SK-N-SH treated with all-trans-retinoic acid at 6 μM for 48 hours (cell line): ENCODE measurements at regions not wholly inside any gene's neighbourhood (a gene's known extent, or its start where the extent isn't known, plus 50 kb on each side); places are given as distances from the start of the nearest gene placed in this dataset.

ENCODE experiments used
- ARNTL ChIP-seq: fragments of 450-650 bp; formaldehyde crosslinking; IDR thresholded peaks from 2 replicates; pipeline ENCODE4 v1.5.0; 2020; ENCODE audit warnings: low read depth, mild to moderate bottlenecking, moderate library complexity, borderline replicate concordance
- ISL1 ChIP-seq: fragments of 250-450 bp; sonication (Bioruptor Pico); IDR thresholded peaks from 2 replicates; pipeline ENCODE4 v2.1.2; 2022; ENCODE audit warnings: mild to moderate bottlenecking, moderate library complexity
- TOX ChIP-seq: fragments of 250-450 bp; sonication (Bioruptor Pico); IDR thresholded peaks from 2 replicates; pipeline ENCODE4 v1.8.0; 2021; ENCODE audit warnings: mild to moderate bottlenecking, moderate library complexity, borderline replicate concordance
- TF ChIP-seq, protein P1 (sequence below): fragments of 250-450 bp; sonication (Bioruptor Pico); IDR thresholded peaks from 2 replicates; pipeline ENCODE4 v1.5.1; 2020; ENCODE audit warnings: low read depth, mild to moderate bottlenecking, moderate library complexity

DNA sequence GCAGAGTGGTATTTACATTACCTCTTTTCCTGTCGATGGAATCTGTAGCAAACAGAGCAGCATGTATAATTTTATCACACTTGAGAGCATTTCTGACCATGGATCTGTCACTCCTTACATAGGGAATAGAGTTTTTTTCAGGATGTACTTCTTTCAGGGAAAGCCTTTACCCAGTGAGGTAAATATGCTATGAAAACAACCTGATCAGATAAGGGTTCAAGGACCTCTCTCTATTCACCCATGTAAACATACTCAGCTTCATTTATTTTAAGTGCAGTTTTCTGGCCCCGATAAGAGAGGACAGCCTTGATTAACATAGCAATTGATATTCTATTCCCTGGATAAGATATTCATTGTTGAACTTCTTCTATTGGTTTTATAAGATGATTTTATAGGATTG lies 87.3 kb upstream of the ESX1 start:
- TF ChIP-seq ARNTL (CRISPR knock-in tag) (no peak), TOX (CRISPR knock-in tag) (no peak), ISL1 (CRISPR knock-in tag) (no peak)
- TF ChIP-seq, protein P1, sequence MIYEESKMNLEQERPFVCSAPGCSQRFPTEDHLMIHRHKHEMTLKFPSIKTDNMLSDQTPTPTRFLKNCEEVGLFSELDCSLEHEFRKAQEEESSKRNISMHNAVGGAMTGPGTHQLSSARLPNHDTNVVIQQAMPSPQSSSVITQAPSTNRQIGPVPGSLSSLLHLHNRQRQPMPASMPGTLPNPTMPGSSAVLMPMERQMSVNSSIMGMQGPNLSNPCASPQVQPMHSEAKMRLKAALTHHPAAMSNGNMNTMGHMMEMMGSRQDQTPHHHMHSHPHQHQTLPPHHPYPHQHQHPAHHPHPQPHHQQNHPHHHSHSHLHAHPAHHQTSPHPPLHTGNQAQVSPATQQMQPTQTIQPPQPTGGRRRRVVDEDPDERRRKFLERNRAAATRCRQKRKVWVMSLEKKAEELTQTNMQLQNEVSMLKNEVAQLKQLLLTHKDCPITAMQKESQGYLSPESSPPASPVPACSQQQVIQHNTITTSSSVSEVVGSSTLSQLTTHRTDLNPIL (CRISPR knock-in tag): no peak
